ENCODE measurements at regions not wholly inside any gene's neighbourhood (a gene's known extent, or its start where the extent isn't known, plus 50 kb on each side); places are given as distances from the start of the nearest gene placed in this dataset.

DNA sequence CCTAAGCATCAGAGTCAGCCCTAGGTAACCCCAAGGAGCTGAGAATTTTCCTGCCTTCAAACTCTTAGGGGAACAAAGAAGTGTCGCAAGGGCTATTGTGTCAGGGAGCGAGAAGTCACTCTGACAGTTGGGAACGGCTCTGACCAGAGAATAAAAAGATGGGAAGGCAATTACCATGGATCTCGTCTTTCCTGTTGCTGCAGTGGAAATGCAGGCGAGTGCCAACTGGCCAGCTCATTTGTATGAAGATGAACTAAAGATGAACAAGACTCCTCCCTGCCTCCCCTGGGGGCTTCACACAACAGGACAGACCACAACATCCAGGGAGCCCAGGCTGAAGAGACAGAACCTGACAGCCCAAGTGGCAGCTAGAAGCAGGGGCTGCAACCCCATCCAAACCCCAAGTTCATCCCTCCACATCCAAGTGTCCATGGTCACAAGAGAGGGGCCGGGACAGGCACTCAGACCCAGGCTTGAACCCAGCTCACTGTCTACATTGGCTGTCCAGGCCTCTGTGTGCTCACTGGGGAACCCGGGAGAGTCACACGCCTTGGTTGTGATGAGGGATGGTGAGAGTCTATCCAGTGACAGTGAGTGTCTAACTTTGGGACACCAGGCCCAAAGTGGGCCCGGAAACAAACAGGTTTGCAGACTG is 322.4 kb downstream of the BCL11B start:
- no peak for DNase-seq (ENCODE audit: low spot score in 2 of 2)
- WGBS, 2 donors, result 67 to 69% methylated on average over 9 of the region's 9 CpGs
- Histone ChIP-seq H3K4me3 (no peak overlapping the region), H3K4me1 (peaks cover 0 to 32% (median 3%) of the 10 kb centered on the region in 4 donors), H3K9me3 (no peaks in the 10 kb centered on the region), H3K36me3 (no peaks in the 10 kb centered on the region), H3K27me3 (no peaks in the 10 kb centered on the region), H3K27ac (no peak overlapping the region)
- TF ChIP-seq POLR2A (IDR thresholded peaks at IDR 0.05) (no peak), EP300 (IDR thresholded peaks at IDR 0.05) (no peak)
- TF ChIP-seq, protein P1, sequence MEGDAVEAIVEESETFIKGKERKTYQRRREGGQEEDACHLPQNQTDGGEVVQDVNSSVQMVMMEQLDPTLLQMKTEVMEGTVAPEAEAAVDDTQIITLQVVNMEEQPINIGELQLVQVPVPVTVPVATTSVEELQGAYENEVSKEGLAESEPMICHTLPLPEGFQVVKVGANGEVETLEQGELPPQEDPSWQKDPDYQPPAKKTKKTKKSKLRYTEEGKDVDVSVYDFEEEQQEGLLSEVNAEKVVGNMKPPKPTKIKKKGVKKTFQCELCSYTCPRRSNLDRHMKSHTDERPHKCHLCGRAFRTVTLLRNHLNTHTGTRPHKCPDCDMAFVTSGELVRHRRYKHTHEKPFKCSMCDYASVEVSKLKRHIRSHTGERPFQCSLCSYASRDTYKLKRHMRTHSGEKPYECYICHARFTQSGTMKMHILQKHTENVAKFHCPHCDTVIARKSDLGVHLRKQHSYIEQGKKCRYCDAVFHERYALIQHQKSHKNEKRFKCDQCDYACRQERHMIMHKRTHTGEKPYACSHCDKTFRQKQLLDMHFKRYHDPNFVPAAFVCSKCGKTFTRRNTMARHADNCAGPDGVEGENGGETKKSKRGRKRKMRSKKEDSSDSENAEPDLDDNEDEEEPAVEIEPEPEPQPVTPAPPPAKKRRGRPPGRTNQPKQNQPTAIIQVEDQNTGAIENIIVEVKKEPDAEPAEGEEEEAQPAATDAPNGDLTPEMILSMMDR (IDR thresholded peaks at IDR 0.05), result no peak

DNA sequence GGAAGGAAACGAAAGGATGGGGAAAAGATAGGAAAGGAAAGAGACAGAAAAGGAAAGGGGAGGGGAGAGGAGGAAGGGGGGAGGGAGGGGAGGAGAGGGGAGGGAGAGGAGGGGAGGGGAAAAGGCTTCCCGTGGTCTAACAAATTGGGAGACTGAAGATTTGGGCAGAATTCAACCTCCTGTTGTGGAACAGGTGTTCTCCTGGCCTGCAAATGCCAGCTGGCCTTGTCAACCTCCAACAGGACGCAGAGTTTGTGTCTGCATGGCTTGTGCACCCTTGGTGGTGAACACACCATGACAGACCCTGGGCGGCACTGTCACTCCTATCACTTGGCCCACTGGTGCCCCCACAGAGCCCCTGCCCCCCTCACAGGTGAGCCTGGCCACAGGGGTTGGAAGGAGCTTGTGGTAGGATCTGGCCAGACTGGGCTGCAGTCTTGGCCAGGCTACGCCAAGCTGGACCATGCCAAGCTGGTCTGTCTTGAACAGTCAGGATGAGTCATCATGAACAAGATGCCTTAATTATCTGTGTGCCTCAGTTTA is 321.6 kb downstream of the BCL11B start:
- no peak for TF ChIP-seq POLR2A (IDR thresholded peaks at IDR 0.05)
- no peak for TF ChIP-seq EP300 (IDR thresholded peaks at IDR 0.05)
- TF ChIP-seq, protein P1 (IDR thresholded peaks at IDR 0.05), result no peak
- Histone ChIP-seq H3K36me3 (no peaks in the 10 kb centered on the region), H3K27me3 (no peaks in the 10 kb centered on the region), H3K4me1 (peaks cover 0 to 32% (median 3%) of the 10 kb centered on the region in 4 donors), H3K9me3 (no peaks in the 10 kb centered on the region), H3K27ac (no peak overlapping the region), H3K4me3 (no peak overlapping the region)
- DNase-seq (ENCODE audit: low spot score in 2 of 2), result no peak
- WGBS, 2 donors, result 80 to 81% methylated on average over 5 of the region's 5 CpGs

DNA sequence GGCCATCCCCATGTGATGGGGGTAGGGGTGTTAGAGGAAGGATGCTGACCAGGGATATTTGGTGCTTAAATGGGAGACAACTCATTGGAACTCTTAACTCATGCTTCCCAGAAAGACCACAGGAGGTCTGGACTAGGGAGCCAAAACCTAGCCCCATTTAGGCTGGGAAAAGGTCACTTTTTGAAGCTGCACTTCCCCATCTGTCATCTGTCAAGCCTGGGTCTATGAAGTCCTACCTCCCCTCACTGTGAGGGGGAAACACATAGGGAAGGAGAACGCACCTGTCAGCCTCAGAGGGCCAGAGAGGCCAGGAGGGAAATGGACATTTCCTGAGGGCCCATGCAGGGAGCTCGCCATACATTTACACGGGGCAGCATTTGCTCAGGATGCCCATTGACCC is 321.0 kb downstream of the BCL11B start:
- peaks cover 0 to 26% (median 3%) of the 10 kb centered on the region in 4 donors for H3K4me1 ChIP-seq

DNA sequence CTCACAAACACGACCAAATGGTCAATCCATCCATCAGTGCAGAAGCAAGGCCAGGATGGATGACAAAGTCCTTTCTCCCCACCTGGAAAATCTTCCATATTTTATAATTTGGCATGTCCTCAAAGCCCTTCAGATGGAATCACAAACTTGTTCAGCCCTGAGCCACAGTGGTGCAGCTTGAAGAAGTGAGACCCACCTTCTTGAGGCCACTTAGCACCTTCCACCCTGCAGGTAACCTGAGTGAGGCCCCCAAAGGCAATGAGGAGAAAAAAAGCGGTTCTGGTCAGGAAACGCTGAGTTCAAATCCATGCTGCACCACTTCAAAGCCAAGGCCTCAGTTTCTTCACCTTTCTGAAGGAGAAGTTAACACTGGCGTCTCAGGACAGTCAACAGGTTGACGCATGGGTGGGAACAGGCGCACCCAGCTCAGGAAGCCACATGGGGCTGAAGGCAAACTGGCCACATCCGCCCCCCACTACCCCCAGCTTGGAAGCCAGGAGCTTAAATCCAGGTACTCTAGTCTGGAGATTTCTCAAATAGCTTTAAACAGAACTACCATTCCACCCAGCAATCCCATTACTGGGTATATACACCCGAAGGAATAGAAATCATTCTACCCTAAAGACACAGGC is 320.4 kb downstream of the BCL11B start:
- Histone ChIP-seq H3K36me3 (no peaks in the 10 kb centered on the region), H3K27ac (no peak overlapping the region), H3K27me3 (no peaks in the 10 kb centered on the region), H3K4me3 (no peak overlapping the region), H3K9me3 (no peaks in the 10 kb centered on the region), H3K4me1 (peaks cover 0 to 20% (median 3%) of the 10 kb centered on the region in 4 donors)
- DNase-seq (ENCODE audit: low spot score in 2 of 2), result no peak
- 86 to 93% methylated on average over 7 to 8 of the region's 8 CpGs for WGBS, 2 donors
- TF ChIP-seq POLR2A (IDR thresholded peaks at IDR 0.05) (no peak), EP300 (IDR thresholded peaks at IDR 0.05) (no peak)
- TF ChIP-seq, protein P1 (IDR thresholded peaks at IDR 0.05), result no peak

More for the DNA sequence above, 321.0 kb downstream of the BCL11B start:
- DNase-seq (ENCODE audit: low spot score in 2 of 2), result no peak
- Histone ChIP-seq H3K9me3 (no peaks in the 10 kb centered on the region), H3K27me3 (no peaks in the 10 kb centered on the region), H3K27ac (no peak overlapping the region), H3K36me3 (no peaks in the 10 kb centered on the region), H3K4me3 (no peak overlapping the region)
- TF ChIP-seq, protein P1 (IDR thresholded peaks at IDR 0.05), result no peak
- TF ChIP-seq POLR2A (IDR thresholded peaks at IDR 0.05) (no peak), EP300 (IDR thresholded peaks at IDR 0.05) (no peak)
- 81 to 85% methylated on average over 3 of the region's 3 CpGs for WGBS, 2 donors
